Activated naive CD4-positive, alpha-beta T cell treated with anti-CD3 and anti-CD28 coated beads, Interleukin-2, amount 10 ng/mL, durations not matched to agents 7 days and 5 days (primary cell): ENCODE measurements at regions not wholly inside any gene's neighbourhood (a gene's known extent, or its start where the extent isn't known, plus 50 kb on each side); places are given as distances from the start of the nearest gene placed in this dataset.
"Not testable (repeated sequence)": the region's sequence is repeated elsewhere in the genome, so short reads cannot be mapped to it uniquely, and the experiment has no call there.

Source experiments
- CTCF ChIA-PET: fragments of 350-600 bp; sonication (Branson Sonifier 250); formaldehyde crosslinking; loops from one replicate; lab custom pipeline; 2021; ENCODE audit warnings: antibody characterized with exemption; lab: Charles Lee
- DNase-seq: peaks from one replicate; pipeline ENCODE4 v3.0.0-alpha.2; 2020
- H3K27ac Mint-ChIP-seq: one replicate; pipeline ENCODE4 v1.8.0; 2021; ENCODE audit warnings: mild to moderate bottlenecking, moderate library complexity, mixed read lengths
- H3K27me3 Mint-ChIP-seq: one replicate; pipeline ENCODE4 v1.8.0; 2021; ENCODE audit warnings: mild to moderate bottlenecking, mixed read lengths
- H3K36me3 Mint-ChIP-seq: one replicate; pipeline ENCODE4 v1.8.0; 2021; ENCODE audit warnings: mixed read lengths
- H3K4me1 Mint-ChIP-seq: one replicate; pipeline ENCODE4 v1.8.0; 2021; ENCODE audit warnings: mixed read lengths
- H3K4me3 Mint-ChIP-seq: one replicate; pipeline ENCODE4 v1.8.0; 2021; ENCODE audit warnings: mild to moderate bottlenecking, moderate library complexity, mixed read lengths
- H3K9me3 Mint-ChIP-seq: one replicate; pipeline ENCODE4 v1.8.0; 2021; ENCODE audit warnings: mixed read lengths

GRCh38 chr15:77885877-77886500 lies 191.5 kb downstream of the TBC1D2B start:
- H3K9me3 Mint-ChIP-seq, H3K27me3 Mint-ChIP-seq, H3K4me1 Mint-ChIP-seq, H3K36me3 Mint-ChIP-seq, H3K4me3 Mint-ChIP-seq, DNase-seq, CTCF ChIA-PET, H3K27ac Mint-ChIP-seq: not testable (repeated sequence)

GRCh38 chr15:77883012-77883411 lies 194.5 kb downstream of the TBC1D2B start:
- H3K27ac Mint-ChIP-seq, H3K36me3 Mint-ChIP-seq, H3K4me1 Mint-ChIP-seq, DNase-seq, H3K9me3 Mint-ChIP-seq, CTCF ChIA-PET, H3K4me3 Mint-ChIP-seq, H3K27me3 Mint-ChIP-seq: not testable (repeated sequence)

GRCh38 chr15:77881950-77882349 lies 195.6 kb downstream of the TBC1D2B start:
- H3K36me3 Mint-ChIP-seq, result no peaks in the 10 kb centered on the region
- no peaks in the 10 kb centered on the region for H3K4me1 Mint-ChIP-seq
- no peaks in the 10 kb centered on the region for H3K9me3 Mint-ChIP-seq
- H3K4me3 Mint-ChIP-seq, result no peak overlapping the region
- H3K27me3 Mint-ChIP-seq, result no peaks in the 10 kb centered on the region
- CTCF ChIA-PET, result no interaction called here
- no peak for DNase-seq
- H3K27ac Mint-ChIP-seq, result no peak overlapping the region

- H3K27ac Mint-ChIP-seq, DNase-seq, H3K9me3 Mint-ChIP-seq, H3K4me3 Mint-ChIP-seq, H3K36me3 Mint-ChIP-seq, CTCF ChIA-PET, H3K27me3 Mint-ChIP-seq, H3K4me1 Mint-ChIP-seq: not testable (repeated sequence)
Measured at GRCh38 chr15:77881535-77881934, 196.0 kb downstream of the TBC1D2B start.

GRCh38 chr15:77879466-77879865 lies 198.0 kb downstream of the TBC1D2B start:
- H3K4me3 Mint-ChIP-seq, H3K27me3 Mint-ChIP-seq, H3K9me3 Mint-ChIP-seq, H3K36me3 Mint-ChIP-seq, H3K4me1 Mint-ChIP-seq, H3K27ac Mint-ChIP-seq, CTCF ChIA-PET, DNase-seq: not testable (repeated sequence)

- DNase-seq, result no peak
- Mint-ChIP-seq H3K9me3 (no peaks in the 10 kb centered on the region), H3K4me3 (no peak overlapping the region), H3K27me3 (no peaks in the 10 kb centered on the region), H3K27ac (no peak overlapping the region), H3K36me3 (no peaks in the 10 kb centered on the region), H3K4me1 (no peaks in the 10 kb centered on the region)
- CTCF ChIA-PET, result no interaction called here
Measured at GRCh38 chr15:77877869-77878577, 199.5 kb downstream of the TBC1D2B start.

- not testable (repeated sequence) for H3K36me3 Mint-ChIP-seq, H3K27ac Mint-ChIP-seq, H3K4me3 Mint-ChIP-seq, H3K4me1 Mint-ChIP-seq, H3K9me3 Mint-ChIP-seq, H3K27me3 Mint-ChIP-seq, DNase-seq
- CTCF ChIA-PET, result interaction anchor here (1.1 kb wide), 2 partner anchors 55 to 333 kb away, joined by 3 to 4 read pairs; no protein-coding TSS in a partner anchor
Measured at GRCh38 chr15:77876107-77876820, 201.2 kb downstream of the TBC1D2B start.

GRCh38 chr15:77875066-77875721 lies 202.3 kb downstream of the TBC1D2B start:
- not testable (repeated sequence) for H3K27me3 Mint-ChIP-seq
- peak; percentile 55 for DNase-seq
- CTCF ChIA-PET, result interaction anchor here (0.6 to 1.1 kb wide), 3 partner anchors 54 to 332 kb away, joined by 3 to 4 read pairs (median 4); no protein-coding TSS in a partner anchor

GRCh38 chr15:77874063-77874462 lies 203.4 kb downstream of the TBC1D2B start:
- no peak for DNase-seq
- Mint-ChIP-seq H3K27me3 (peaks cover 9% of the 10 kb centered on the region), H3K27ac (no peak overlapping the region), H3K9me3 (no peaks in the 10 kb centered on the region), H3K4me1 (no peaks in the 10 kb centered on the region), H3K4me3 (no peak overlapping the region), H3K36me3 (no peaks in the 10 kb centered on the region)
- CTCF ChIA-PET, result interaction anchor here (0.6 to 1.5 kb wide), 3 partner anchors 16 to 84 kb away, joined by 3 to 4 read pairs (median 3); no protein-coding TSS in a partner anchor

More at GRCh38 chr15:77875066-77875721, 202.3 kb downstream of the TBC1D2B start:
- H3K4me1 Mint-ChIP-seq, H3K36me3 Mint-ChIP-seq, H3K4me3 Mint-ChIP-seq, H3K9me3 Mint-ChIP-seq, H3K27ac Mint-ChIP-seq: not testable (repeated sequence)

GRCh38 chr15:77872521-77873425 lies 204.7 kb downstream of the TBC1D2B start:
- CTCF ChIA-PET, result interaction anchor here (1.5 kb wide), 1 partner anchor 41 kb away, joined by 4 read pairs; no protein-coding TSS in a partner anchor
- DNase-seq, H3K27ac Mint-ChIP-seq, H3K36me3 Mint-ChIP-seq, H3K4me3 Mint-ChIP-seq, H3K4me1 Mint-ChIP-seq, H3K27me3 Mint-ChIP-seq, H3K9me3 Mint-ChIP-seq: not testable (repeated sequence)

- Mint-ChIP-seq H3K4me3 (no peak overlapping the region), H3K9me3 (no peaks in the 10 kb centered on the region), H3K36me3 (no peaks in the 10 kb centered on the region), H3K4me1 (no peaks in the 10 kb centered on the region), H3K27me3 (peaks cover 9% of the 10 kb centered on the region), H3K27ac (no peak overlapping the region)
- CTCF ChIA-PET, result no interaction called here
- no peak for DNase-seq
Measured at GRCh38 chr15:77871852-77872371, 205.6 kb downstream of the TBC1D2B start.

GRCh38 chr15:77870195-77871065 lies 207.1 kb downstream of the TBC1D2B start:
- no peaks in the 10 kb centered on the region for H3K4me1 Mint-ChIP-seq
- DNase-seq, result peak; percentile 65
- CTCF ChIA-PET, result interaction anchor here (0.5 to 1.2 kb wide), 2 partner anchors 40 to 799 kb away, joined by 3 read pairs; no protein-coding TSS in a partner anchor

More at GRCh38 chr15:77870195-77871065, 207.1 kb downstream of the TBC1D2B start:
- Mint-ChIP-seq H3K27me3 (peaks cover 9% of the 10 kb centered on the region), H3K36me3 (no peaks in the 10 kb centered on the region), H3K4me3 (no peak overlapping the region), H3K9me3 (no peaks in the 10 kb centered on the region), H3K27ac (no peak overlapping the region)
